ENCODE measurements at regions not wholly inside any gene's neighbourhood (a gene's known extent, or its start where the extent isn't known, plus 50 kb on each side); places are given as distances from the start of the nearest gene placed in this dataset.
"Not testable (repeated sequence)": the region's sequence is repeated elsewhere in the genome, so short reads cannot be mapped to it uniquely, and the experiment has no call there.

DNA sequence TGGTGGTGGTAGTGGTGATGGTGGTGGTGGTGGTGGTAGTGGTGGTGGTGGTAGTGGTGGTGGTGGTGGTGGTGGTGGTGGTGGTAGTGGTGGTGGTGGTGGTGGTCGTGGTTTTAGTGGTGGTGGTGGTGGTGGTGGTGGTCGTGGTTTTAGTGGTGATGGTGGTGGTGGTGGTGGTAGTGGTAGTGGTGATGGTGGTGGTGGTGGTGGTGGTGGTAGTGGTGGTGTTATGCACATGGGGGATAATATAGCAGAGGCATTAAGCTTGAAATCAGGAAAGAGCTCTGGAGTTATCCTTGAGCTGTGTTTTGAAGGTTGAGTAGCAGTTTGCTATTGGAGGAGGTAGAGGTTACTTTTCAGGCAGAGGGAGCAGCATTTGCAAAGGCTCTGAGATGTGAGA lies 94.6 kb upstream of the TPTE start:
- TF ChIP-seq, protein P1, sequence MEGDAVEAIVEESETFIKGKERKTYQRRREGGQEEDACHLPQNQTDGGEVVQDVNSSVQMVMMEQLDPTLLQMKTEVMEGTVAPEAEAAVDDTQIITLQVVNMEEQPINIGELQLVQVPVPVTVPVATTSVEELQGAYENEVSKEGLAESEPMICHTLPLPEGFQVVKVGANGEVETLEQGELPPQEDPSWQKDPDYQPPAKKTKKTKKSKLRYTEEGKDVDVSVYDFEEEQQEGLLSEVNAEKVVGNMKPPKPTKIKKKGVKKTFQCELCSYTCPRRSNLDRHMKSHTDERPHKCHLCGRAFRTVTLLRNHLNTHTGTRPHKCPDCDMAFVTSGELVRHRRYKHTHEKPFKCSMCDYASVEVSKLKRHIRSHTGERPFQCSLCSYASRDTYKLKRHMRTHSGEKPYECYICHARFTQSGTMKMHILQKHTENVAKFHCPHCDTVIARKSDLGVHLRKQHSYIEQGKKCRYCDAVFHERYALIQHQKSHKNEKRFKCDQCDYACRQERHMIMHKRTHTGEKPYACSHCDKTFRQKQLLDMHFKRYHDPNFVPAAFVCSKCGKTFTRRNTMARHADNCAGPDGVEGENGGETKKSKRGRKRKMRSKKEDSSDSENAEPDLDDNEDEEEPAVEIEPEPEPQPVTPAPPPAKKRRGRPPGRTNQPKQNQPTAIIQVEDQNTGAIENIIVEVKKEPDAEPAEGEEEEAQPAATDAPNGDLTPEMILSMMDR (IDR thresholded peaks at IDR 0.05; ENCODE audit: borderline replicate concordance, extremely low read depth, low read length, poor library complexity, severe bottlenecking) = not testable (repeated sequence)
- not testable (repeated sequence) for TF ChIP-seq EZH2 (IDR thresholded peaks at IDR 0.05; ENCODE audit: borderline replicate concordance, low read depth, low read length, severe bottlenecking)
